ENCODE measurements at regions not wholly inside any gene's neighbourhood (a gene's known extent, or its start where the extent isn't known, plus 50 kb on each side); places are given as distances from the start of the nearest gene placed in this dataset.
"Not testable (repeated sequence)": the region's sequence is repeated elsewhere in the genome, so short reads cannot be mapped to it uniquely, and the experiment has no call there.

DNA sequence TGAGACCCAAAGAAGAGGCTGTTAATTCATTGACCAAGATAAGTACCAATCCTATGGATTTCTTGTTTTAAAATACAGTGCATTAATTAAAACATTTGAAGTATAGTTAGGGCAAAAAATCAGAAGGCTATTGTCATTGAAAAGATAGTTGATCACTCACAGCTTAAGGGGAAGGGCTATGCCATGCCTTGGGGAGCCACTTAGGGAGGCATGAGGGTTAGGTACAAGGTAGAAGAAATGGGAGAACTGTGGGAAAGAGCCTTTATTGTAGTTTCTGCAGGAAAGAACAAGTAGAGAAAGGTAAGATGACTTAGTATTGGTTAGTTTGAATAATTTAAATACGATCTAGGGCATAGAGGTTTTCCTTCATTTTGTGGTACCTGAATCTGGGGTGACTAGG, 1285.5 kb upstream of the TMEFF2 start:
- no peak for DNase-seq

DNA sequence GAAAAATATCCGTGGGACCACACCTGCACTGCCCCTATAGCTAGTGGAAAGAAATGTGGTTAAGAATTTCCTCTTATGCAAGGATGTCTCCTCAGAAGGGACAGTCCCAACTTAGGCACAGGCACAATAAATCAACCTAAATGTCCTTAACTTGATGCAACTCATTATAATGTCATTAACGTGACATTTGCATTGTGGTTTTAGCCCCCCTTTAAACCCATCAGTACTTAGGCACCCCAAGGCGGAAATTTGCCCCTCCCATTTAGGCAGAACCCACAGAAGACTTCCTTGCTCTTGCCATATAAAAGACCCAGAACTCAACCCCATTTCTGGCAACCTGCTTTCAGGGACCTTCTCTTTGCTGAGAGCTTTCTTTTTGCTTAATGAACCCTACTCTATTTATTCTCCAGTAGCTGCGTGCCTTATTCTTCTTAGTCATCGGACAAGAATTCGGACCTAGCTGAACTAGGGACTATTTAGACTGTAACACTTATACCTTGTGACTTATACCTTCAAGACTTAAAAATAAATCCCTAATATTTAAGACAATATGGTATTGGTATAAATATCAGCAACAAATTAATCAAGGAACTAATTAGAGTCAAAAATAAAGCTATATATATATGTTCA, 1281.6 kb upstream of the TMEFF2 start:
- no peak for DNase-seq

DNA sequence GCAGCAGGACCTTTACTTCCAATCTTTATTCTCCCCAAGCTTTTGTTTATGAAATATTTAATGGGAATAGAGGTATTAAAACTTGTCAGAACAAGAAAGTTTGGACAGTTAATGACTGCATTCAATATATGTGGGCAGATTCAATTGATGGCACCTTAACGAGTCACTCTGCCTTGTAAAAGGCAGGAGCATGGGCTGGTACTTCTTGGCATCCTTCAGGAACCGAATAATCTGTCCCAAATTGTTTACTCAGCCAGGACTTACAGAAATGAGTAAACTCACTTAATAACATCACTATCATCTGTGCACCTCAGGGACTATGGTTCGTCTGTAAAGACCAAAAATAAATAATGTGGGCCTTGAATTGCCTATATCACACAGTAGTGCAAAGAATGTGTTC, 1280.3 kb upstream of the TMEFF2 start:
- DNase-seq = no peak

DNA sequence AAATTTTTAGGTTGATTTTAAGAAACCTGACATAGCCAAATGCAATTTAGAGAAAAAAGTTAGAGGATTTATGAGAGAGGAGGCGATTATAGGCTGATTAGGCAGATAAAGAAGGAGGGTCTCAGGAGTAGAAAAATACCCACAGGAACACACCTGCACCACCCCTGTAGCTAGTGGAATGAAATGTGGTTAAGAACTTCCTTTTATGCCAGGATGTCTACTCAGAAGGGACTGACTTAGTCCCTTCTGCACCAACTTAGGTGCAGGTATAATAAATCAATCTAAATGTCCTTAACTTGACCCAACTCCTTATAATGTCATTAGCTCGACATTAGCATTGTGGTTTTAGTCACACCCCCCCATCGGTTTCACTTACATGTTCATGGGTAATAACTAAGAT, 1274.5 kb upstream of the TMEFF2 start:
- DNase-seq = no peak

DNA sequence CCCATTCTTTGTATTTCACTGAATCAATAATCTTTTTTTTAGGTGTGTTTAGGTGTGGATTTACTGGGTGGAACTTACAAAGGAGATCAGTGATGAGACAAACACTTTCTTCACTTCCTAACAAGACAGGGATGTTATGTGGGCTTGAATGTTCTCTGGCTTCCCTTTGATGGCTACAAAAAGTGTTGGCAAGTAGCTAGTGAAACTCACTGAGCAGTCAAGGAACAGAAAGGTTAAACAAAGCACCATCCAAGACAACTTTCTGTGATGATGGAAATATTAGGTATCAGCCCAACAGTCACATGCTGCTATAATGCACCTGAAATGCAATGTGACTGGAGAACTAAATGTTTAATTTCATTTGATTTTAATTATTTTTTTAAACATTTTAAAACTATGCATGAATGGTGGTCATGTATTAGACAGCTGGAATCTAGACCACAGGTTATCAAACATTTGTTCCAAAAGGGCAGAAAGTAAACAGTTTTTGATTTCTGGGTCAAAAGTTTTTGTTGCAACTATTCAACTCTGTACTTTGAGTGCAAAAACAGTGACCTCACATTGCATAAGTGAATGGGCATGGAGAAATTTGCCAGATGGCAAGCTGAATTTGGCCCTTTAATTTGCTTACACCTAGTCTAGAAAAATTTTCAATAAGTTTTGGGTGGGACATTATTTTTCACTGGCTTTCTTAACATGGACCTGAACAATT, 1272.7 kb upstream of the TMEFF2 start:
- no peak for DNase-seq

DNA sequence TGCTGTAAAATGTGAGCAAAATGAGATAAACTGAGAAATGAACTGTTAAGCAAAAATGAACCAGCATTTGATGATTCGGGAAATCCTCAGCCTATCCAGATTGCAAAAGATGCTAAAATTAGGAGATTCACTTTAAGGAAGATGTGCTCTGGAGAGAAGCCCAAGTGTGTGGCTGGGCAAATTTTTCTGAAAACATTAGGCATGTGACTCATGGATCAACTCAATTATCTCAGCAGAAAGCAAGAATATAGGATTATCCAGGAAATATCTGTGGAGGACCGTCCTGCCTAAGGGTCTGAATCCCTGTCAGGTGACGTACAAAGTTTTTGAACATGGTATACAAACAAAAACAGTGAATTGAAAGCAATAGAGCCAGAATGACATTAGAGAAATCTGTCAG, 1268.3 kb upstream of the TMEFF2 start:
- DNase-seq = no peak

DNA sequence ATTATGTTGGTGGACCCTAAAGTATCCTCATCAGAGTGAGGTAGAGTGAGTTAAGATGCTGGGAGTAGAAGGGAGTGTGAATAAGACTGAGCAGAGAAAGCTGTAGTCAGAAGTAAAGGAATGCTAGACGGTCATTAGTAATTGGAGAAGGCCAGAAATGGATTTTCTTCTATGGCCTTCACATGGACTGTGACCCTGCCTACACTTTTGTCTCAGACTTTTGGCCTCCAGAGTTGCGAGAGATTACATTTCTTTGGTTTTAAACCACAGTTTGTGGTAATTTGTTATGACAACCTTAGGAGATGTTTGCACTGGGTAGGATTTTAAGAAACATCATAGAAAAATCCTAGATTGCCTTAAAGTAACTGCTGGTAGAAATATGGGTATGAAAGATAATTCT, 1267.7 kb upstream of the TMEFF2 start:
- no peak for DNase-seq

GRCh38 chr2:193461431-193461934, 1266.8 kb upstream of the TMEFF2 start:
- no peak for DNase-seq

DNA sequence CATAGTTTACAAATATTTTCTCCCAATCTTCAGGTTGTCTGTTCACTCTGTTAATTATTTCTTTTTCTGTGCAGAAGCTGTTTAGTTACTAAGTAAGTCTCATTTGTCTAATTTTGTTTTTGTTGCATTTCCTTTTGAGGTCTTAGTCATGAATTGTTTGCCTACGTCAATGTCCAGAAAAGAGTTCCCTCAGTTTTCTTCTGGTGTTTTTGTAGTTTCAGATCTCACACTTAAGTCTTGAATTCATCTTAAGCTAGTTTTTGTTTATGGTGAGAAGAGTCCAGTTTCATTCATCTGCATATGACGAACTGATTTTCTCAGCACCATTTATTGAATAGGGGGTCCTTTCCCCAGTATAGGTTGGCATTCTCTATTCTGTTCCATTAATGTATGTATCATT, 1252.2 kb upstream of the TMEFF2 start:
- no peak for DNase-seq

GRCh38 chr2:193442293-193442692, 1247.6 kb upstream of the TMEFF2 start:
- DNase-seq = no peak

DNA sequence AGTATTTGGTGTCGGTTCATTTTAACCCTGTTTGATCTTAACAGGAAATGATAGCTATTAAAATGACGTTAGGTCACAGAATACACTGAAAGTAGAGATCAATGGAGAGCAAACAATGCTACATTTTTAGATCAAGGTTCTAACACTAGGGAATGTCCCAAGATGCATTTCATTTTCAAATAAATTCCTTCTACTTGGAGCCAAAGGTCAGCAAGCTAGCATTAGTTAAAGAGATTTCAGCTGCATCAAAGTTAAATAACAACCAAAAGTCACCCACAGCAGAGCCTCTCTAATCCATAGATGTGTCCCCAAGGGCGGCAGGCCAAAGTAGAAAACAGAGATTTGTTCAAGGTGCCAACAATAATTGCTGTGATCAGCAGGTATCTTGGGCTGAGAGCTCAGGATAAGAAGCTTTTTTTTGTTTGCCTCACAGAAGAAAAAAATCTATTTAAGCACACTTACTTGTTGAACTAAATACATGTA, 1233.6 kb upstream of the TMEFF2 start:
- no peak for DNase-seq

GRCh38 chr2:193412368-193412767, 1217.6 kb upstream of the TMEFF2 start:
- not testable (repeated sequence) for DNase-seq

DNA sequence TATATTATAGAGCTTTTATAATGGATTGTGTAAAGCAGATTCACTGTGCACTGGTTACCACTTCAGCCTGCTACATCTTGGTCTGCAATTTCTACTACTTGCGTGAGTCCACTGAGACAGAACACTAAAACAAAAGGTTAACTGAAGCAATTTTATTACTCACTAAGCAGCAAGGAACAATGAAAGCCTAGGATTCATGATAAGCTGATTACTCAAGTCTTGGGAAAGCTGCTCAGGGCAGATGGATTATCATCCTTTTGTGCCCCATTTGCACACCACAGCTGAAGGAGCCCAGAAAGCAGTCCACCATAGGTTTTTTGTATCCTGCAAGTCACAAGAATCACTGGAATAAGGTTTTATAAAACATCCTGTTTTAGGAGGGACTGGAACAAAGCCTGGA, 1215.2 kb upstream of the TMEFF2 start:
- DNase-seq = no peak

DNA sequence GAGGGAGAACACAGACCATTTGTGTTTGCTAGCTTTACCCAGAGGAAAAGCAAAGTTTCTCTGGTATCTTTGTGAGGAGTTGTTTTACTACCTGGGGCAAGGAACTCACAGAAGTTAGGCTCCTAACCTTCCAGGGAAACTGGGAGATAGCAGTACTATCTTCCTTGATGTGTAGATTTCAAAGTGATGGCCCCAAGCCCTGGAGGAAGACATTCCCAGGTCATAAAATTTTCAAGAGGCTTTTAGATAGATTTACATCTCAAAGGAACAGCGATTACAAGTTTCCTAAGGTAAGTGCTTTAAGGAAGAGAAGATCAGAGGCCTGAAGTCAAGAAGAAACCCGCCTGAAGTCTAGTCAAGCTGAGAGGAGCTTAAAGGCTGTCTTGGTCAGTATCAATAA, 1187.8 kb upstream of the TMEFF2 start:
- no peak for DNase-seq

DNA sequence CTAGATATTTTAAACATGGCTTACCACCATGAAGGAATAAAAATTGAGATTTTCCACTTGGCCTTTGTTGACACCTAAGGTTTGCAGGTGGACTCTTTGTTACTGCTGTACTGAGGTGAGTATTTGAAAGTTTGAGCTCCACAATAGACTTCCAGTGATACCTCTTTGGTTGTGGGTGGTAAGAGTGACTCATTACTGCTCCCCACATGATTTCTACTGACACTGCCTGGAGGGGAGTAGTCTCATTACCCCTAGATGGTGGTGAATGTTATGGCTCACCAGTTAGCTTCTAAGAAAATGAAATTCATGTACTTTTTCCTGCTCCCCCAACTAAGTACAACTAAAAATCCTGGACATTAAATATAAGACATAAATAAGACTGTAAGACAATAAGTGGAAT, 1183.1 kb upstream of the TMEFF2 start:
- DNase-seq = no peak

DNA sequence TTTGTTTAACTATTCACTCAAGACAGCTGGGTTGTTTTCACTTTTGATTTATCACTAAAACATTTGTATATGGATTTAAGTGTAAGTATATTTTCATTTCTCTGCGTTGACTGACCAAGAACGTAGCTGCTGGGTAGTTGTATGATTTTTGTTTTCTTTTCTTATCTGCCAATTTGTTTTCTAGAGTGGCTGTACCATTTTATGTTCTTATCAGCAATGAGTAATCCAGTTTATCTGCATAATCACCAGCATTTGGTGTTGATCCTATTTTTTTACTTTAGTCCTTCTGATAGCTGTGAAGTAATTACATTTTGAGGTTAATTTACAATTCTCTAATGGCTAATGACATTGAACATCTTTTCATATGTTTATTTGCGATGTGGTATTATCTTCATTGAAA, 1178.4 kb upstream of the TMEFF2 start:
- DNase-seq = no peak

DNA sequence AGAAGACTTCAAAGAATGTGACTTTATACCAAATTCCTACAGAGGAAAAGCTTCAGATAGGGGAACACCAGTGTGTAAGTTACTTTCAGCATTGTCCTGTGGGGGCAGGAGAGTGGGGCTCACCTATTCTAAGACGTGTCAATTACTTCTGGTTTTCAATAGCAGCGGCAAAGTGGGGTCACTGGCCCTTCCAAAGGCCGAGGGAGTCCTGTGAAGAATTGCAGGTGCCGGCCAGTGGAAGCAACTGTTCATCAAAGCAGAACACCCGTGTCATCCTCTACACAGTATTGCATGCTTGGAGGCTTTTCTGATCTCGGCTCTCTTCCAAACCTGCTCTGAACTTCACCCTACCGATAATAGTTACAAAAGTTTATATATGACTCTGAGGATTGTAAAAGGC, 1176.5 kb upstream of the TMEFF2 start:
- no peak for DNase-seq

DNA sequence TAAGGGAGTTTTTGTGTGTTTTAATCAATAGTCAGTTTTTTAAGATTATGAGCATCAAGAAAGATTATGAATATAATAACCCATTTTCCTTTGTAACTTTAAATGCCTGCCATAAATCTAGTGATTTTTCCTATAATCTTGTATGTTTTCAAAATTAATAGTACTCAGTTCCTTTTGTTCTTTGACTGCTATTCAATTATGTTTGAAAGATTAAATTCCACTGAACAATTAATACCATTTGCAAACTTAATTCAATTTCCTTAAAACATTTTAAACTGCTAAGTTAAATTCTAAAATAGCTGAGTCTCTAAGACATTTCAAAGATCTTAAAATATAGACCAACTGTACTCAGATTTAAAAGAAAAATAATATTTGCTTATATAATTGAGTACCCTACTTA, 1173.9 kb upstream of the TMEFF2 start:
- DNase-seq = no peak

- DNase-seq = no peak
Measured at GRCh38 chr2:193357508-193357907, 1162.8 kb upstream of the TMEFF2 start.

- DNase-seq = not testable (repeated sequence)
Measured at GRCh38 chr2:193352665-193353242, 1158.0 kb upstream of the TMEFF2 start.

DNA sequence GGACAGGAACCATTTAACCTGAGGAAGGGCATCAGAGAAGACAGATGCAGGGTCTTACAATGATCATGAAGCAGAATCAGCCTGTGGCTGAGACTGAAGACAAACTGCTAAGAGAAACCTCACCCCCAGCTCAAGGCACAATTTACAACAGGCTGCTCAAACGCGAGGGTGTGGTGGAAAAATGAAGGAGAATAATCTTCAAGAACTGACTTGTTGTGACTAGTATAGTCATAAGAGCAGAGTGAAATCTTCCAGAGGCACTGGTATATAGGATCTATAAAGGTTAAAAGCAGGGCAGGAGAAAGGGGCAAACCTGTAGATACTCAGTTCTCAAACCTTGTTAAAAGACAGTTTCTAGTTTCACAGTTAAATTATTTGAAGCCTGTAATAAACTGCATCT, 1155.8 kb upstream of the TMEFF2 start:
- DNase-seq = no peak

DNA sequence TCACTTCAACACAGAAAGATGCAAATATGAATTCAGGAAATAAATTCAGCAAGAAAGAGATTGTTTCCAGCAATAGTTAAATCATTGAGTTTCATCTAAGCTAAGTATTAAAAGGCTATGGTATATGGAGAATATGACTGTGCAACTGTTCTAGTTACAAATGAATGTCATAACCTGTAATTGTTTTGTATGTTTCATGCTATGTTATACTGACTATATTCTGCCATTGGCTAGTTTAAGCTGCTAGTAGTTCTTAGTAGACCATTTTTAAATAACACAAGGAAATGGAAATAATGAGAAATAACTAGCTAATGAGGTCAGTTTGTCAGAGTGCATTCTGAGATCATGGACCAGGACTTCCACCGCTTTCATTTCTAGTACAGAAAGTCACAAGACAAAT, 1154.9 kb upstream of the TMEFF2 start:
- DNase-seq = no peak

GRCh38 chr2:193348055-193348454, 1153.3 kb upstream of the TMEFF2 start:
- no peak for DNase-seq

DNA sequence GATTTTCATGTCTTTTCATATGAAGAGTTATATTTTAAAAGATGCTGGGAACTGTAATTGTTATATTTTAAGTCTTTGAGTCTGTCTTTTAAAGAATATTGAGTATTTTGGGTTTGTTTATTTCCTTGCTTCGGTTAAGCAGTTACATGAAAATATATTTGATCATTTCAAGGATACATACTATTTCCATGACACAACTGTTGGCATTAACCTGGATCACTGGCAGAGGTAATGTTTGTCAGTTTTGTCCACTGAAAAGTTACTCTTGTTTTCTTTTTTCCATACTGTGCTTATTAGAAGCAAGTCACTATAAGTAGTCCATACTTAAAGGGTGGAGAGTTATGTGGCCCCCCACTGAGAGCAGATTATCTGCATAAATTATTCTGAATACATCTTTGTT, 1142.0 kb upstream of the TMEFF2 start:
- no peak for DNase-seq

All from SHP77 (cell line).